GM12891 (cell line): ENCODE measurements at regions not wholly inside any gene's neighbourhood (a gene's known extent, or its start where the extent isn't known, plus 50 kb on each side); places are given as distances from the start of the nearest gene placed in this dataset.

Source experiments
- POLR2A ChIP-seq: IDR thresholded peaks from 2 replicates; pipeline ENCODE4 v1.6.1; 2011; ENCODE audit warnings: low read depth, low read length, control low read depth
- POLR2AphosphoS5 ChIP-seq: IDR thresholded peaks from 2 replicates; pipeline ENCODE4 v1.6.1; 2011; ENCODE audit warnings: low read depth, low read length, control low read depth

GRCh38 chr5:104128348-104128747 lies 565.8 kb upstream of the NUDT12 start:
- TF ChIP-seq POLR2A (no peak), POLR2AphosphoS5 (no peak)
